ENCODE measurements at regions not wholly inside any gene's neighbourhood (a gene's known extent, or its start where the extent isn't known, plus 50 kb on each side); places are given as distances from the start of the nearest gene placed in this dataset.

GRCh38 chr4:111234939-111235338, 612.1 kb upstream of the PITX2 start:
- TF ChIP-seq CTCF (IDR thresholded peaks at IDR 0.05) (no peak), POLR2A (IDR thresholded peaks at IDR 0.05) (no peak)
